GM18861 (cell line): ENCODE measurements at regions not wholly inside any gene's neighbourhood (a gene's known extent, or its start where the extent isn't known, plus 50 kb on each side); places are given as distances from the start of the nearest gene placed in this dataset.

Source experiments
- ATAC-seq: cut with Tn5 transposase; IDR thresholded peaks from one replicate; pipeline ENCODE4 v1.9.1; 2021; ENCODE audit not compliant: unreplicated experiment

GRCh38 chr13:39100996-39101738, 62.9 kb downstream of the NHLRC3 start:
- no peak for ATAC-seq

DNA sequence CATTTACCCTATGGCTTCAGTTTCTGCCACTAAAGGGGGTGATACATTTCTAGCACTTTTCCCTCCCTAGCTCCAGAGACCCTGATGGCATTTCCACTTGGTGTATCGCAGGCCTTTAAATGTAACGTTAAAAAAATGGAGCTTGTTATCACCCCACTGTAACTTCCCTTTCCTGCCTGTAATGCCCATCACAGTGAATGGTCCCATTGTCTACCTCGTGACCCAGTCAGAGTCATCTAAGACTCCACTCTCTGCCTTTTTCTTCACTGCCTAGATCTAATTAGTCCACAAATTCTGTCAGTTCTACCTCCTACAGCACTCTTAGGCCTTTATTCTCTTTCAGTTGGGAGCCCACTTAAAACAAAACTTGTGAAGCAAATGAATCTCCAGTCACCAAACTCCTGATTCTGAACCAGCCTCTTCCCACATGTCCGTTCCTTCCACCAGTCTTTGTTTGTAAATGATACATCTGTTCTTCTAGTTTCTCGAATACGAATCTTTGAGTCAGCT, 64.8 kb downstream of the NHLRC3 start:
- ATAC-seq = no peak

DNA sequence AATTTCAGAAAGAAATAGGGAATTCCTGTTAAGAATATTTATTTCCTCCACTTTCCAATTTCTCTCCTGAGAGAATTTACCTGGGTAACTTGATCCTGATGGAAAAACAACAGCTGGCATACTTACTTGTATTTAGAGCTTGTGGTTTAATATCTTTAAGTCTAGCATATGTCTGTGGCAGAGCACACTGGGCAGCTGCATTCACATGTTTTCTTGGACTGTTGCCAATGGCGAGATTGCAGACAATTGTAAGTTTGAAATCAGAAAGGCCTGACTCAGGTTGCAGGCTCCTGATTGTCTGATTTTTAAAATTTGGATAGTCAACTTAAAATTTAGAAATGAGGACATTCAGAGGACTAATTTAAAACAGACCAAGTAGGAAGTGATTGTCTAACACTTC, 66.9 kb downstream of the NHLRC3 start:
- no peak for ATAC-seq

DNA sequence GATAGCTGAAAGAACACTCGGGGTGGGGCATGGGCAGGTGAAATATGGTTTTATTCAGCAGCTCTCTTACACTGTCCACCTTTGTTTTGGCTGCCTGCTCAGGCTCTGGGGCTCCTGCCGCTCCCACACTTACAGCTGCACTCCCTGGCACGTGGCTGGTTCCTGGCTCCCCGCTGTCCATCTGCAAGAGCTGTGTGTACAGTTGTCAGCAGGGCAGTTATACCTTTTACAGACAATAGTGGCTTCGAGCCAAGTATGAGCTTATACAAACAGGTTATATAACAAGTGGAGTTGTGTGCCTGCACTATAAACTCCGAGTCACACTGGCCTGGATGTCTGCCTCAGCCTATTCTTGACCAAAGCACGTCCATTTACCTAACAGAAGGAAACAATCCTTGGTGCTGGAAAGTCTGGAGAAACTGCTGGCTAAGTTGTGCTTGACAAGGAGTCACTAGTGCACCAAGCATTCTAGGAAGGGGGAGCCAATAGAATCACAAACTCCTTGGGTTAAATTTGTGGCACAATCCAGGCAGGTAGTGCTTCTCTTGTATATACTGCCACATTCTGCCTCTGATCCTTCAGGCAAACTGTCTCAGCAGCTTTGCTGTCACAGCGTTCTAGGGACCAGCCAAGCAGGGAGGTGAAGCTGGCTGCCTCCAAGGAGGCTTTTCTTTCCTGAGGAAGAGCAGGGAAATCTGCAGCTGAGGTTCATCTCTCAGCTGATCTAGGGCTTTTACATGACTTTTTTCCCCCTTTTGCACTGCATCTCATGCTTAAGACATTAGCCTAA, 68.2 kb downstream of the NHLRC3 start:
- no peak for ATAC-seq

DNA sequence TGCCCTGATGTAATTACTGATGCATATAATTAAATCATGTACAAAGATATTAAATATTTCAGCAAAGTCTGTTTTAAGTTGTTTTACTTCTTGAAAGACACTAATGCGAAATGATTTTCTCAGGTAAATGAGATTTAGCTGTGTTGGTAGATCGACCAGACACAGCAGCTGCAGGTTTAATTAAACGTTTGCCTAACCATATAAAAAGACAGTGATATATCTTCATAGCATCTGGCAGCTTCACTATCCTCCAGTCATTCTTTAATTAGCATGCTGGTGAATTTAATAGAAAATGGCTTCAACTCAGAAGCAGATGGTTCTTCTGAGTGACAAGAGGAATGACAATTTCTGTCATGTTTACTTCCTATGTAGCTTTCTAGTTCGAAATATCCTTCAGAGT, 69.3 kb downstream of the NHLRC3 start:
- no peak for ATAC-seq

DNA sequence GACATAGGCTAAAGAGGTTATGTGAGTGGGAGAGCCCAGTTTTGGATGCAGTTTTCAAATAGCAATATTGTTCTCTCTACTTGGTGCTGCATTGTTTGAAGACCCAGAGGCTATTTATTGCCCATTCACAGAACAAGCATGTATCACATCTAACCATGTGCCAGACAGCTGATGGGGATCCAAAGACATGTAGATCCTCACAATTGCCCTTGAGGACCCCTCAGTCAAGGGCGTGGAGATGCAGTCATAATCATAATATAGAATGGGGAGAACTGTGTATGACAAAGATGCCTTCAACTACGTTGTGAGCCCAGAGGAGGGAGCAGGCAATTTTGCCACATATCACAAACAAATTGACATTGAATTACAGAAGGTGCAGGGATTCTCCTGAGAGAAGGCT, 70.5 kb downstream of the NHLRC3 start:
- ATAC-seq = no peak

- no peak for ATAC-seq
Observed at GRCh38 chr13:39110518-39111097, 72.4 kb downstream of the NHLRC3 start.

GRCh38 chr13:39111145-39111544, 72.9 kb downstream of the NHLRC3 start:
- no peak for ATAC-seq

- ATAC-seq = no peak
Observed at GRCh38 chr13:39119422-39119821, 81.2 kb downstream of the NHLRC3 start.

DNA sequence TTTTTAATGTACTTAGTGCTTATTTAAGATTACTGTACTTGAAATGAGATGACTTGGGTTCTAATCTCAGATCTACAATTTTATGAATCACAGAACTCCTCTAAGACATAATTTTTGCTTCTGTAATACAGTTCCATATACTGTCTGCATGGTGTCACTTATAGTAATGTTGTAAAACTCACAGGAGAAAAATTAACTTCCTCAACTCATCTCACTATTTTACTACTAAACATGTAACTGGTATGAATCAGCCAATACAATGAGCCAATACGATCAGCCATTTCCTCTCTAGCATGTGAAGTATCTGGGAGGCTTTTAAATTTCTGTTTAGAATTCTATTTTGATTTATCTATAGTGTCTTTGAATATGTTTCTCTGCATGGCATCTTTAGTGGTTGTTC, 85.3 kb downstream of the NHLRC3 start:
- ATAC-seq = no peak

- ATAC-seq = no peak
Observed at GRCh38 chr13:39129213-39129612, 91.0 kb downstream of the NHLRC3 start.

DNA sequence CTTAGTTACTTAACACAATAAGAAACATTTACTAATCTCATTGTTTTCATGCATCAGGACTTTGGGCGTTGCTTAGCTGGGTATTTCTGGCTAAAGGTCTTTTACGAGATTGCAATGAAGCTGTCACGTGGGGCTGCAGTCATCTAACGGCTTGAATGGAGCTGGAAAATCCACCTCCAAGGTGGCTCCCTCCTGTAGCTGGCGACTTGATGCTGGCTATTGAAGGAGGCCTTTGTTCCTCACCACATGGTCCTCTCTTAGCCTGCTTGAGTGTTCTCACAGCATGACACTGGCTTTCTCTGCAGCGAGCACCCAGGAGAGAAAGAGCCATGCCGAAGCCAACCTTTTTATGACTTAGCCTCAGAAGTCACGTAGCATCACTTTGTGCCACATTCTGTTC, 92.0 kb downstream of the NHLRC3 start:
- ATAC-seq = no peak

DNA sequence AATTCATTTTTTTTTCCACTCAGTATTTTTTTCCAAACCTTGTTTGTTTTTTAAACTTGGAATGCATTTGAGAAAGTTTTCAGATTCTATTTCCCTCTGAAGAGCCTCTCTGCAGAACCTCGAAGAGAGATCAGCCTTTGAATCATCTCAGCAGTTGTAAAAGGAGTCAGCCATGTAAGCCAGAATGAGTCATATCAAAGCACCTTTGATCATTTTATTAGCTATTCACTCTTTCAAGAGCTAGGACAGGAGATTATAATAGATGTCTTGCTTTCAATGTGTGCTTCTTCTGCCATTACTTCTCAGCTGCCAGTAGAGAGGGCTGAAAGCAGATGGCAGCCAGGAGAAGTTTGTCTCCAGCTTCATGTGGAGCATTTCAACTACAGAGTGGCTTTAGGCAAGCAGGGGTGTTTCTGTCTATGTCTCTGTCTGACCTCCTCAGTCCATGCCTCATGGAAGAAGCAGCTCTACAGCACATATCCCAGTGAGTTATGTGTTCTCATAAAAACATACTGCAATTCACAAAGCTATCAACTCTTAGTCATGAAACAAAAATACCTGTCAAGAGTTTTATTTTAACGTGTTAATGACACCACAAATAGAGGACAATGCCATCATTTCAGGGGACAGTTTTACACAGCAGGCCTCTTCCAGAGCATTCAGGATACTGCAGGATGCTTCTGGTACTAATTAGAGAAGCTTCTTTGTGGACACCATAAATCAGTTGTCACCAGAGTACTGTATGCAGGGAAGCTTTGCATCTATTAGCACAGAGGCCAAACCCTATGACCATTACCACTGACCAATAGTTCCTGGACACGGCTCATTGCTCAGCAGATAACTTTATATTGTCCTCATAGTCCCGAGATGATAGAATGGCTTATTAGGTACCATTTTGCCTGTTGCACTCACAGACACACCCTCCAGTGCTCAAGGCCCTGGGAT, 94.3 kb downstream of the NHLRC3 start:
- ATAC-seq = no peak

GRCh38 chr13:39133781-39134180, 95.5 kb downstream of the NHLRC3 start:
- ATAC-seq = no peak

- no peak for ATAC-seq
Observed at GRCh38 chr13:39134574-39134973, 96.3 kb downstream of the NHLRC3 start.

- no peak for ATAC-seq
Observed at GRCh38 chr13:39144391-39144790, 106.1 kb downstream of the NHLRC3 start.

- peak; percentile 45 for ATAC-seq
Observed at GRCh38 chr13:39144941-39145533, 106.8 kb downstream of the NHLRC3 start.

DNA sequence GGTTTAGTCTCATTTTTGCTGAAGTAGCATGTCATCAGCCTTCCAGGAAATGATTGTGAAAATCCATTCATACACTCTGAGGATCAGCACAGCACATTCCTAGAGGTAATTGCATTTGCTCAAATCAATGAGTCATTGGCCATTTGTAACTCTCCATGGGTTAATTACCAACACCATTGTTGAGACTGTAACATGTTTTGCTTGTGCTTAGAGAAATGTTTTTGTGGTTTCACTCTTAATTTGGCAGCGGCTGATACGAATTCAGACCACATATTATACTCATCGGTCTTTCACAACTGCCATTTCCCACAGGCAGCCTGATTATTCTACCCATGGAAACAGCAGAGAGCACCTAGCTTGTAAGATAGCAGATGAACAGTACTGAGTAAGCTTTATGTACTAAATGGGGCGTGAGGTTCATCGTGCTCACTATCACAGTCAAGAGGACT, 110.3 kb downstream of the NHLRC3 start:
- ATAC-seq = no peak

DNA sequence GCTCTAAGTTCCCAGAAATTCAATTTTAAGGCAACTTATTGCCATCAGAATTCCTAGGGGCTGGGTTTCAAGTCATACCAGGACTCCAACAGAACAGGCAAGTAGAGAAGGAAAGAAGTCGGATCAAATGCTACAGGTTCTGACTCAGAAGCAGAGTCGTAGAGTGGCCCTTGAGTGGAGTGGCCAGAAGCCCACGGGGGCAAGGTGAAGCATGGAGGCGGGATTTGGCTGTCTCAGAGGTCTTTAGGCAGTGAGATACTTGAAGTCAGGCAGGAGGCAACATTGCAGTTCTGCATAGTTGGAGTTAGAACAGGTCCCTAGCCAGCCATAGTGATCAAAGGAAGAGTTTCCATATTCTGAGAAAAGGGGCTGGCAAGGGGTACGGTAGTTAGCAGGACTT, 111.6 kb downstream of the NHLRC3 start:
- ATAC-seq = no peak

GRCh38 chr13:39154041-39154440, 115.8 kb downstream of the NHLRC3 start:
- ATAC-seq = no peak
